HUES48 (cell line): ENCODE measurements at regions not wholly inside any gene's neighbourhood (a gene's known extent, or its start where the extent isn't known, plus 50 kb on each side); places are given as distances from the start of the nearest gene placed in this dataset.

Experiments
- H3K27ac ChIP-seq: one replicate; pipeline ENCODE4 v1.7.0; 2013; ENCODE audit warnings: low read depth, low read length, inconsistent platforms
- H3K27me3 ChIP-seq: 2 replicates; pipeline ENCODE4 v1.6.1; 2013; ENCODE audit warnings: mild to moderate bottlenecking, low read length; ENCODE audit not compliant: control insufficient read depth, insufficient read depth
- H3K36me3 ChIP-seq: 2 replicates; pipeline ENCODE4 v1.6.1; 2013; ENCODE audit warnings: low read length; ENCODE audit not compliant: control insufficient read depth, insufficient read depth
- H3K4me1 ChIP-seq: 2 replicates; pipeline ENCODE4 v1.6.1; 2013; ENCODE audit warnings: mild to moderate bottlenecking, low read length; ENCODE audit not compliant: control insufficient read depth, insufficient read depth
- H3K4me3 ChIP-seq: 2 replicates; pipeline ENCODE4 v1.5.1; 2013; ENCODE audit warnings: mild to moderate bottlenecking, low read depth, low read length
- H3K9ac ChIP-seq: 2 replicates; pipeline ENCODE4 v1.6.1; 2013; ENCODE audit warnings: mild to moderate bottlenecking, low read depth, low read length, moderate library complexity
- H3K9me3 ChIP-seq: 2 replicates; pipeline ENCODE4 v1.6.1; 2013; ENCODE audit warnings: low read length; ENCODE audit not compliant: control insufficient read depth, insufficient read depth

DNA sequence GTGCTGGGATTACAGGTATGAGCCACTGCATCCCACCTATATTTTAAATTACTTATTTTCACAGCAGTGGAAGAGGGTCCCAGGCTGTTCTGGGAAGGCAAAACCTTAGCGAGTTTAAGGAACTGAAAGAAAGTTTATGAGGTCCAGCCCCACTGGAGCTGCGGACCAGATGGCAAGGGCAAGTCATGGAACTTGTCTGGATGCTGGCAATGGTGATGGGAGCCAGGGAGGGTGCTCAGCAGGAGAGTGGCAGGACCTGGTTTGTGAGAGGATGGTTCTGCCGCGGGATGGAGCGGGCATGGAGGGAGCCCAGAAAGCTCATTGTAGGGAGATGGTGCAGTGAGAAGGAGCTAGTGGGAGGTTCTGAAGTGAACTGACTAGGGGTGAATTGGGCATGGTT is 50.6 kb upstream of the SLC45A1 start:
- no peaks in the 10 kb centered on the region for H3K36me3 ChIP-seq
- no peaks in the 10 kb centered on the region for H3K27me3 ChIP-seq
- no peak overlapping the region for H3K4me3 ChIP-seq
- no peaks in the 10 kb centered on the region for H3K9me3 ChIP-seq
- no peak overlapping the region; the same call in 1 of the 2 replicates for H3K9ac ChIP-seq
- H3K4me1 ChIP-seq = peaks cover 20% of the 10 kb centered on the region
- H3K27ac ChIP-seq = peak overlapping the region; percentile 92

DNA sequence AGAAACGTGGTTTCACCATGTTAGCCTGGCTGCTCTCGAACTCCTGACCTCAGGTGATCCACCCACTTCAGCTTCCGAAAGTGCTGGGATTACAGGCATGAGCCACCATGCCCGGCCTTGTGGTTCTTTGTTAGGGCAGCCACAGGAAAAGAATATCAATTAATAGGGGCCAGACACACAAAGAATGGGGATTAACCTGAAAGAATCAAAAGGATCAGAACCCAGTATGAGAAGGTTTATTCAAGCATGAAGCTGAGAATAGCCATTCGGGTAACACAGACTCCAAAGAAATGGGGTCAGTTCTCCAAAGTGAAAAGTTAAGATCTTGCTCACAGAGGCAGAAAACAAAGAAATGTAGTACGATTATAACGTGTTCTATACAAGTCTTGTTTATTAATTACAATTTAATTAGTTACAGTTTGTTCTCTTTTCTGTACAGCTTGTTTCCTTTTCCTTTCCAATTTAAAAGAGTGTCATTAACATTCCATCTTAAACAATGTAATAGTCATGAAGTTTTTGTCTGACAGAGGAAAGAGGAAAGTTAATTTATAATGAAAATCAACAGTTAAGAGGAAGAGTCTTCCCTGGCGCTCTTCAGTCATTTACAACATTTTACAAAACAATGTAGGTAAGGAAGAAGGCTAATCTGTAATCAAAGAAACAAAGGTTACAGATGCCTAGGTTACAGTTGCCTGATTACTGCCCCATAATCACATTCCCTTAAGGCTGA is 51.3 kb upstream of the SLC45A1 start:
- Histone ChIP-seq H3K36me3 (no peaks in the 10 kb centered on the region), H3K27me3 (no peaks in the 10 kb centered on the region), H3K9me3 (no peaks in the 10 kb centered on the region), H3K4me1 (peaks cover 20% of the 10 kb centered on the region), H3K27ac (peak overlapping the region; percentile 92), H3K9ac (peak overlapping the region; percentile 30; the same call in 1 of the 2 replicates), H3K4me3 (peak overlapping the region; percentile 34; the same call in 1 of the 2 replicates)

DNA sequence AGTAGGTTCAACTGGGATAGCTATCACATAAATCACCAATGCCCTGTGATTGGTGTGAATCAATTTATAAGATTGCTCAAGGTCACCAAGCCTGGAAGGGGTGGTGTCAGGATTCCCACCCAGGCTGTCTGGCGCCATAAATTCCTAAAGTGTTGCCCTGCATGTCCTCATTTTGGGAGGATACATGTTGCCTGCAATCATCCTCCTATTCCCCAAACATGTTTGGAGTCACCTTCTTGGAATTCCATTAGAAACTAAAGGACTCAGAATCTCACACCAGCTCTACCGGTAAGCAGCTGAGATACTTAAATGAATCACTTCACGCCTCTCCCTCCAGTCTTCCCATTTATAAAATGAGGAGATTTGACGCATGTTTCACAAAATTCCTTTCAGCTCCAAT is 54.1 kb upstream of the SLC45A1 start:
- H3K27ac ChIP-seq = no peak overlapping the region
- H3K4me1 ChIP-seq = peaks cover 30% of the 10 kb centered on the region
- H3K36me3 ChIP-seq = no peaks in the 10 kb centered on the region
- no peak overlapping the region for H3K9ac ChIP-seq
- no peaks in the 10 kb centered on the region for H3K9me3 ChIP-seq
- no peaks in the 10 kb centered on the region for H3K27me3 ChIP-seq
- no peak overlapping the region for H3K4me3 ChIP-seq

DNA sequence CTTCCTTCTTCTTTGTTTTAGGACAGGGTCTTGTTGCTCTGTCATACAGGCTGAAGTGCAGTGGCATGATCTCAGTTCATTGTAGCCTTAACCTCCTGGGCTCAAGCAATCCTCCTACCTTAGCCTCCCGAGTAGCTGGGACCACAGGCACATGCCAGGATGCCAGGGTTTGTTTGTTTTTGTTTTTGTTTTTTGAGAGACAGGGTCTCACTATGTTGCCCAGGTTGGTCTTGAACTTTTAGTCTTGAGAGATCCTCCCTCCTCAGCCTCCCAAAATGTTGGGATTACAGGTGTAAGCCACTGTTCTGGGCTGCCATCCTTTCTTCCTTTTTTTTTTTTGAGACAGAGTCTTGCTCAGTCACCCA is 56.5 kb upstream of the SLC45A1 start:
- Histone ChIP-seq H3K4me3 (no peak overlapping the region), H3K36me3 (no peaks in the 10 kb centered on the region), H3K4me1 (peaks cover 14% of the 10 kb centered on the region), H3K27ac (no peak overlapping the region), H3K9me3 (no peaks in the 10 kb centered on the region), H3K9ac (no peak overlapping the region), H3K27me3 (no peaks in the 10 kb centered on the region)

DNA sequence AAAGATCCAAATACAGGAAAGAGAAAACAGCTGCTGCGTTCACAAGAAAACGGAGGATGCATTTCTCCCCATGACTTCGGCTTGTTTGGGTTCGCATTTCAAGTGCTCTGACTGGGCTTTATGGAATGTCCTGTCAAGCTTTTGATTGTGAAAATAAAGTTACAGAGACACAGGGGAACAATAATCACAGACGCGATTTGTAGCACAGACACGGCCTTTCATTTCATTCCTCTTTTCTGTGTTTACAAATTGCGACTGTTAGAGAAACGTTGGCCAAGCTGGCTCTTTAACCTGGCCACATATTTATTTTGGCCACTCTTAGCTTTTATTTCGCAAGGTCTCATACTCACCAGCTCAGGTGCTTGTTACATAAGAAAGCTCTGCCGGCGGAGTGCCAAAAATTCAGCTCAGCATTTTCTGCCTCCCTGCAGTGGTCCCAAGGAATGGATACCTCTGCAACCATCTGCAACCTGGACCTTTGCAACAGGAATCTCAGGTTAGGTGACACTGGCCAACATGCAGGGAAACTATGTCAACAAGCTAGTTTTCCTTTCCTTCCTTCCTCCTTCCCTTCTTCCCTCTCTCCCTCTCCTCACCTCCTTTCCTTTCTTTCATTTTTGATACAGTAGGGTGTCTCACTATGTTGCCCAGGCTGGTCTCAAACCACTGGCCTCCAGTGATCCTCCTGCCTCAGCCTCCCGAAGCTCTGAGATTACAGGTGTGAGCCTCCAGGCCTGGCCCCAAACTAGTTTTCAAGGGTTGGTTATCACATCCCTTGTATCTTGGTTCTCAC is 58.2 kb upstream of the SLC45A1 start:
- Histone ChIP-seq H3K27ac (peak overlapping the region; percentile 30), H3K9me3 (no peaks in the 10 kb centered on the region), H3K4me1 (peaks cover 12% of the 10 kb centered on the region), H3K4me3 (no peak overlapping the region), H3K27me3 (no peaks in the 10 kb centered on the region), H3K36me3 (no peaks in the 10 kb centered on the region), H3K9ac (no peak overlapping the region)

DNA sequence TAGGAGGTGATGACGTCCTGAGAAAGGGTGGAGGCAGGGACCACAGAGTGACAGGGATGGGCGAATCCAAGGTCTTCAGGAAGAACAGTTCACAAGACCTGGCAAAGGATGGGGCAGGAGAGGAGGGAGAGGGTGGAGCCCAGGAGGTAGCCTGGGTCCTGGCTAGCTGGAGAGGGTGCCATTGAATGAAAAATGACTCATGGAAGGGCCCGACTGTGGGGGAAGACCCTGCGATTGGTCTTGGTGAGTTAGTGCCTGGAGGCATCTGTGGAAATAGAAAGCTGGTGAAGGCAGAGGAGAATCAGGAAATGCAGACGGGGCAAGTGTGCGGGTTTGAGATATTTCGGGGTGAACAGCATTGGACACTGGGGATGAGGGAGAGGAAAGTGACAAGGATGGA is 60.3 kb upstream of the SLC45A1 start:
- H3K4me1 ChIP-seq = peaks cover 12% of the 10 kb centered on the region
- H3K9ac ChIP-seq = no peak overlapping the region
- no peak overlapping the region for H3K27ac ChIP-seq
- H3K27me3 ChIP-seq = no peaks in the 10 kb centered on the region
- H3K9me3 ChIP-seq = no peaks in the 10 kb centered on the region
- no peak overlapping the region for H3K4me3 ChIP-seq
- no peaks in the 10 kb centered on the region for H3K36me3 ChIP-seq

DNA sequence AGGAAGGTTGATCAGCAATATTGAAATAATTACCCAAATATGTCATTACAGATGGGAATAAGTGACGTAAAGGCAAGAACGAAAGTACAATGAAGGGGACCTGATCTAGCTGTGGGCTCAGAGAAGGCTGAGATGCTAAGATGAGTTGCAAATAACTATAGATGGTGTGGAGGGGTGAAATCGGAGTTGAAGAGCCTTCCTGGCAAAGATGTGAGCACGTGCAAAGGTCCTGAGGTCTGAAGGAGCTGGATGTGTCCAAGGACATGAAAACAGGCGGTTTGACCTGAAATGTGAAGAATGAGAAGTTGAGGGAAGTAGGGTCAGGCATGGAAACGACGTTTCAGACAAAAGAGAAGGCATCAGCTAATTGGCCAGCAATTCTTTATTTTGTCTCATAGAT is 61.6 kb upstream of the SLC45A1 start:
- Histone ChIP-seq H3K27ac (no peak overlapping the region), H3K36me3 (no peaks in the 10 kb centered on the region), H3K4me3 (no peak overlapping the region), H3K4me1 (peaks cover 12% of the 10 kb centered on the region), H3K27me3 (no peaks in the 10 kb centered on the region), H3K9me3 (no peaks in the 10 kb centered on the region), H3K9ac (no peak overlapping the region)

DNA sequence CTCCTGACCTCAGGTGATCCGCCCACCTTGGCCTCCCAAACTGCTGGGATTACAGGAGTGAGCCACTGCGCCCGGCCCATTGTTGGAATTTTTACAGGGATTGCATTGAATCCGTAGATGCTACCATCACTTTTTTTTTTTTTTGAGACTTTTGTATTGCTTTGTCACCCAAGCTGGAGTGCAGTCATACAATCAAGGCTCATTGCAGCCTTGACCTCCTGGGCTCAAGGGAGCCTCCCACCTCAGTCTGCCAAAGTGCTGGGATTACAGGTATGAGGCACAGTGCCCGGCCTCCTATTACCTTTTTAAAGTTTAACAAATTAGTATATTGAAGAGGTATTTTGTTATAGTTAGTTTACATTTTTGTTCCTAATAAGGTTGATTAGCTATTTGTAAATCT is 62.2 kb upstream of the SLC45A1 start:
- Histone ChIP-seq H3K27me3 (no peaks in the 10 kb centered on the region), H3K9me3 (no peaks in the 10 kb centered on the region), H3K4me3 (no peak overlapping the region), H3K36me3 (no peaks in the 10 kb centered on the region), H3K4me1 (peaks cover 12% of the 10 kb centered on the region), H3K9ac (no peak overlapping the region), H3K27ac (no peak overlapping the region)

DNA sequence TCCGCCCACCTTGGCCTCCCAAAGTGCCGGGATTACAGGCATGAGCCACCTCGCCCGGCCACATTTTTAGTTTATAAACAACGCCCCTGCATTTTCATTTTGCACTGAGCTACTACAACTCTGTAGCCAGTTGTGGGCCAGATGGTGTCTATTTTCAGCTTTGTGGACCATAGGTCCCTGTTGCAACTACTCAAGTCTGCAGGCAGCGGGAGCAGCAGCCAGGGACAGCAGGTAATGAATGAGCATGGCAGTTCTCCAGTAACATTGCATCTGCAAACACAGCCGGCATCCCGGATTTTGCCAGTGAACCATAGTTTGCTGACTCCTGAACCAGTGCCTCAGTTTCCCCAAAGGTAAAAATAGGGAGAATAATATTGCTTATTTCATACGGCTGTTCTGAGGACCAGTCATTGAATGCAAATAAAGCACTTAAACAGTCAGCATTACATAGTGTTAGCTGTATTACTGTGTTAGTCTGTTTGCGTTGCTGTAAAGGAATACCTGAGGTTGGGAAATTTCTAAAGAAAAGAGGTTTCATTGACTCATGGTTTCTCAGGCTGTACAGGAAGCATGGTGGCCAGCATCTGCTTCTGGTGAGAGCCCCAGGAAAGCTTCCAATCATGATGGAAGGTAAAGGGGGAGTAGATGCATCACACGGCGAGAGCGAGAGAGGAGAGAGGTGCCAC is 65.5 kb upstream of the SLC45A1 start:
- no peak overlapping the region for H3K9ac ChIP-seq
- no peaks in the 10 kb centered on the region for H3K4me1 ChIP-seq
- no peaks in the 10 kb centered on the region for H3K27me3 ChIP-seq
- no peaks in the 10 kb centered on the region for H3K36me3 ChIP-seq
- H3K4me3 ChIP-seq = no peak overlapping the region
- no peak overlapping the region for H3K27ac ChIP-seq
- no peaks in the 10 kb centered on the region for H3K9me3 ChIP-seq

DNA sequence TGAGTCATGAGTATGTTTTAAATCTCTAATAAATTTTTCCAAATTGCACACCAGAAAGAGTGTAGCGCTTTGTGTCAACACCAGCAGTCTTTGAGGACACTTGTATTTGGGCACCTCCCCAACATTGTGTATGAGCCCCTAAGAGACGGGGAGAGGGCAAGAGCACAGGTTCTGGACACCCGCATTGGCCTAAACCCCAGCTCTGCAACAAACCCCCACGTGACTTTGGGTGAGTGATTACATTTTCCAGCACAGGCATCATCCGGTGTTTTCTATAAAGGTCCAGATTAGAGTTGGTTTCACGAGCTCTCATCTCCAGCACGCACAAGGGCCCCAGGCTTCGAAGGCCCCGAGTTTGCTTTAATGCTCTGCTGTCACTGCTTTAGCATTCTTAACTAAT is 66.3 kb upstream of the SLC45A1 start:
- H3K4me1 ChIP-seq = no peaks in the 10 kb centered on the region
- H3K9me3 ChIP-seq = no peaks in the 10 kb centered on the region
- H3K36me3 ChIP-seq = no peaks in the 10 kb centered on the region
- H3K4me3 ChIP-seq = no peak overlapping the region
- H3K27ac ChIP-seq = no peak overlapping the region
- no peaks in the 10 kb centered on the region for H3K27me3 ChIP-seq
- H3K9ac ChIP-seq = no peak overlapping the region

DNA sequence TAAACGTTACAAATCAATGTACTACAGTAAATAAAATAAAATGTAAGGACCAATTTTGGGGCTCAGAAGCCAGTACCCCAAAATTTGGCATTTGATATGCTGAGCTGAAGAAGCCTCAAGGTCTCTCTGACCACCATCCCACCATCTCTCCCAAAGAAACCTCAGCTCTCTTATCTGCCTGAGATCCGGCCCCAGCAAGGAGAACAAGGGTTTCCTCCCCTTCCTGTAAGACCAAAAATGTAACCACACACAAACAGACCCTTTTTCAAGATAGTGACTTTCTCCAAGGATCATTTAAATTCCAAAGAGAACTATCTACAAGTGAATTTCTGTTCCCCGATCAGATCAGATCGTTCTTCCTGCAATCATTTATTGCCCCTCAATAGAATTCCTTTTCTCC is 68.1 kb upstream of the SLC45A1 start:
- H3K9me3 ChIP-seq = no peaks in the 10 kb centered on the region
- no peaks in the 10 kb centered on the region for H3K4me1 ChIP-seq
- no peak overlapping the region for H3K4me3 ChIP-seq
- H3K9ac ChIP-seq = no peak overlapping the region
- H3K27me3 ChIP-seq = no peaks in the 10 kb centered on the region
- no peaks in the 10 kb centered on the region for H3K36me3 ChIP-seq
- no peak overlapping the region for H3K27ac ChIP-seq
